OCI-LY7 (cell line): ENCODE measurements at regions not wholly inside any gene's neighbourhood (a gene's known extent, or its start where the extent isn't known, plus 50 kb on each side); places are given as distances from the start of the nearest gene placed in this dataset.

Experiments used
- CTCF ChIP-seq: fragments of 200-600 bp; sonication (generic); conservative IDR thresholded peaks from 2 replicates; pipeline ENCODE4 v1.5.1; 2014; ENCODE audit warnings: mild to moderate bottlenecking, antibody characterized with exemption, low read length, moderate library complexity, mixed read lengths
- EZH2phosphoT487 ChIP-seq: fragments of 200-600 bp; sonication (generic); IDR thresholded peaks from 2 replicates; pipeline ENCODE4 v1.6.1; 2018; ENCODE audit warnings: low read depth, borderline replicate concordance, mild to moderate bottlenecking, mixed run types, antibody characterized with exemption, low read length, moderate library complexity, mixed read lengths

- TF ChIP-seq CTCF (no peak), EZH2phosphoT487 (no peak)
Measured at GRCh38 chr11:12591706-12592105, 82.5 kb upstream of the TEAD1 start.
